ENCODE measurements at regions not wholly inside any gene's neighbourhood (a gene's known extent, or its start where the extent isn't known, plus 50 kb on each side); places are given as distances from the start of the nearest gene placed in this dataset.

GRCh38 chr9:27627188-27627564 lies 53.9 kb upstream of the C9orf72 start:
- Histone ChIP-seq H3K9me3 (ENCODE audit: insufficient read depth in 2 of 2, low read depth in 1 of 2, low read length in 1 of 2) (no peaks in the 10 kb centered on the region), H2BK20ac (ENCODE audit: low read length) (no peak overlapping the region), H4K5ac (ENCODE audit: insufficient read length, low read depth, low read length) (no peak overlapping the region), H3K79me1 (ENCODE audit: low read depth, low read length) (no peaks in the 10 kb centered on the region), H3K23me2 (ENCODE audit: low read depth, low read length) (no peaks in the 10 kb centered on the region), H3K36me3 (ENCODE audit: control insufficient read depth in 2 of 4, insufficient read depth in 4 of 4, low read length in 3 of 4) (no peaks in the 10 kb centered on the region), H3K14ac (ENCODE audit: insufficient read length) (no peak overlapping the region), H3K4ac (replicated peaks; ENCODE audit: insufficient read length, low read depth, low read length) (no peak overlapping the region), H2BK5ac (ENCODE audit: low read depth, low read length) (no peak overlapping the region), H4K8ac (ENCODE audit: extremely low read depth, insufficient read depth, low read length) (no peak overlapping the region), H3K18ac (ENCODE audit: extremely low read depth, low read length) (no peak overlapping the region), H2BK15ac (ENCODE audit: low read length) (no peak overlapping the region), H3K56ac (replicated peaks; ENCODE audit: insufficient read length, low read depth, low read length) (no peak overlapping the region), H4K20me1 (replicated peaks in 1 of 2; ENCODE audit: control insufficient read depth in 1 of 2, insufficient read depth in 2 of 2, low read length in 2 of 2) (no peaks in the 10 kb centered on the region), H3K4me2 (ENCODE audit: insufficient read depth in 1 of 2, low read depth in 2 of 2, low read length in 2 of 2) (no peak overlapping the region), H3K4me1 (replicated peaks in 1 of 4; ENCODE audit: control insufficient read depth in 3 of 4, insufficient read depth in 4 of 4, low read length in 3 of 4) (peaks cover 0 to 4% (median 2%) of the 10 kb centered on the region in 4 experiments; a peak in 2 of 7 replicates), H3K79me2 (ENCODE audit: control insufficient read depth in 1 of 2, insufficient read depth in 2 of 2, low read length in 2 of 2) (no peaks in the 10 kb centered on the region), H4K91ac (replicated peaks; ENCODE audit: insufficient read length, low read length) (no peak overlapping the region), H3K9ac (replicated peaks in 1 of 4; ENCODE audit: extremely low read depth in 1 of 4, low read depth in 3 of 4, low read length in 3 of 4) (no peak overlapping the region), H3K27me3 (replicated peaks in 1 of 4; ENCODE audit: control insufficient read depth in 3 of 4, extremely low read depth in 1 of 4, insufficient read depth in 3 of 4, low read length in 3 of 4) (no peaks in the 10 kb centered on the region), H2AFZ (ENCODE audit: low read length) (no peak overlapping the region), H3K4me3 (ENCODE audit: extremely low read depth in 1 of 4, insufficient read depth in 2 of 4, low read depth in 3 of 4, low read length in 4 of 4) (no peak overlapping the region), H3K27ac (ENCODE audit: low read depth, low read length) (no peak overlapping the region), H2AK5ac (ENCODE audit: low read depth, low read length) (no peak overlapping the region), H2BK120ac (replicated peaks; ENCODE audit: low read depth, low read length) (no peak overlapping the region), H2BK12ac (ENCODE audit: low read depth, low read length) (no peak overlapping the region), H3K23ac (ENCODE audit: insufficient read length) (no peak overlapping the region)
- 38% methylated on average over 5 of the region's 5 CpGs; no CpG with 5 or more reads in 1 of the 2 experiments for WGBS, 2 experiments (ENCODE audit: extremely low coverage in 1 of 2, insufficient coverage in 1 of 2, insufficient read length in 1 of 2, insufficient replicate concordance in 2 of 2, low coverage in 1 of 2, low lambda C conversion rate in 2 of 2, missing lambda C conversion rate in 1 of 2)
- ChIA-PET CTCF (ENCODE audit: partially characterized antibody) (interaction anchor here (0.7 kb wide), 1 partner anchor 11 kb away, joined by 3 read pairs; no protein-coding TSS in a partner anchor), POLR2A (ENCODE audit: partially characterized antibody) (no interaction called here)
- no peak for DNase-seq (ENCODE audit: low read depth in 1 of 2, low spot score in 2 of 2)
- FAIRE-seq = peak; percentile 50
- TF ChIP-seq KDM5A (IDR thresholded peaks at IDR 0.05; ENCODE audit: low read length) (no peak), EGR1 (IDR thresholded peaks at IDR 0.05; ENCODE audit: borderline replicate concordance, low read depth, low read length) (no peak), TEAD4 (IDR thresholded peaks at IDR 0.05; ENCODE audit: low read depth, low read length) (no peak), CHD1 (IDR thresholded peaks at IDR 0.05; ENCODE audit: low read depth, low read length) (no peak), CBX8 (IDR thresholded peaks at IDR 0.05; ENCODE audit: borderline replicate concordance, low read depth, low read length) (no peak), SRF (IDR thresholded peaks at IDR 0.05; ENCODE audit: low read depth, low read length) (no peak), TAF7 (optimal IDR thresholded peaks at IDR 0.05; ENCODE audit: borderline replicate concordance, low read depth, low read length) (no peak), ASH2L (IDR thresholded peaks at IDR 0.05; ENCODE audit: low read length) (no peak), RFX5 (IDR thresholded peaks at IDR 0.05; ENCODE audit: borderline replicate concordance, low read depth, low read length) (no peak), CTCF (IDR thresholded peaks at IDR 0.05; ENCODE audit: control extremely low read depth in 1 of 3, insufficient read depth in 1 of 3, low read depth in 1 of 3, low read length in 3 of 3) (no peak), EZH2 (IDR thresholded peaks at IDR 0.05; ENCODE audit: low read depth, low read length, severe bottlenecking) (no peak), GABPA (IDR thresholded peaks at IDR 0.05; ENCODE audit: borderline replicate concordance, insufficient read depth, low read length) (no peak), JUN (IDR thresholded peaks at IDR 0.05; ENCODE audit: low read depth, low read length) (no peak)
